Heart right ventricle (tissue), 16 donors: ENCODE measurements at regions not wholly inside any gene's neighbourhood (a gene's known extent, or its start where the extent isn't known, plus 50 kb on each side); places are given as distances from the start of the nearest gene placed in this dataset.

Experiments
- ATAC-seq, 8 donors: fragments of 200-7000 bp; cut with Tn5 transposase; one replicate each; pipeline ENCODE4 v1.9.1; 2020; ENCODE audit warnings: mild to moderate bottlenecking in 8 of 8, moderate library complexity in 8 of 8, moderate number of reproducible peaks in 1 of 8
- DNase-seq, 2 donors: peaks; one replicate each; pipeline ENCODE4 v3.0.0-alpha.2; 2020
- H3K27ac ChIP-seq, 10 donors: fragments of 200-600 bp; sonication (generic) in 2 of 10; one replicate each; pipeline versions ENCODE4 v1.5.0 to v1.8.0; 2020 to 2022; ENCODE audit warnings: mild to moderate bottlenecking in 3 of 10
- H3K27me3 ChIP-seq, 7 donors: fragments of 200-600 bp; one replicate each; pipeline ENCODE4 v1.8.0; 2021 to 2022; ENCODE audit warnings: mild to moderate bottlenecking in 2 of 7
- H3K36me3 ChIP-seq, 9 donors: fragments of 200-600 bp; sonication (generic) in 1 of 9; one replicate each; pipeline versions ENCODE4 v1.5.0 to v1.8.0; 2020 to 2022; ENCODE audit warnings: mild to moderate bottlenecking in 2 of 9
- H3K4me1 ChIP-seq, 9 donors: fragments of 200-600 bp; sonication (generic) in 1 of 9; one replicate each; pipeline versions ENCODE4 v1.5.0 to v1.8.0; 2020 to 2022; ENCODE audit warnings: mild to moderate bottlenecking in 4 of 9
- H3K4me3 ChIP-seq, 10 donors: fragments of 200-600 bp; sonication (generic) in 2 of 10; one replicate each; pipeline versions ENCODE4 v1.5.0 to v1.8.0; 2020 to 2022; ENCODE audit warnings: mild to moderate bottlenecking in 7 of 10, moderate library complexity in 2 of 10
- H3K9me3 ChIP-seq, 11 donors: fragments of 200-600 bp in 10 of 11; sonication (generic) in 2 of 11; one replicate each; pipeline versions ENCODE4 v1.5.0 to v1.8.0; 2013 to 2022; ENCODE audit warnings: mild to moderate bottlenecking in 2 of 11, control low read depth in 1 of 11, moderate library complexity in 1 of 11
- CTCF ChIP-seq, 9 donors: fragments of 200-600 bp; sonication (generic) in 2 of 9; IDR thresholded peaks; one replicate each; pipeline versions ENCODE4 v1.5.0 to v1.8.0; 2021 to 2022; ENCODE audit warnings: antibody characterized with exemption in 9 of 9, mild to moderate bottlenecking in 5 of 9, moderate library complexity in 1 of 9
- WGBS, 2 donors: extraction: QIAGEN DNeasy Blood & Tissue Kit; methylation state at CpG; one replicate each; pipeline ENCODE4 v1.1.7; 2013; ENCODE audit warnings: inconsistent platforms in 1 of 2; 5-methylcytosine and 5-hydroxymethylcytosine counted together
- intact Hi-C, 10 donors: fragments of 100-400 bp; cut with DNase I; formaldehyde crosslinking; loops; one replicate each; pipeline versions ENCODE4 v1.11.1 to v1.14.2; 2022
- donor health status: Arrhythmogenic right ventricular cardiomyopathy.
- donor health status: ischemic (EF 13 %, LVEDD 7.1; RV severe dilation, severe dysfunction).
- donor health status: healthy with polysubstance abuse.
- donor health status: DM: no; HTN: yes; CAD: no.
- donor health status: DM: no; HTN: no; CAD: no.
- donor health status: ischemic (EF 25% LVEDD 6.9; RV normal size, moderate dysfunction).
- donor health status: ischemic (EF 25% LVEDD 5.7; RV mildly dilated, moderate dysfunction).
- donor health status: healthy.
- donor health status: DM: yes; HTN: yes; CAD: no.
- donor health status: Ischemic cardiomyopathy.
- donor health status: ischemic (EF 35%, LVEDD 5.7; RV mildly dilated, moderate dysfunction).
- donor health status: nonischemic (EF 11% LVEDD 7.7; RV severe dilation, severe dysfunction).
- donor health status: DM: yes; HTN: yes; CAD: no.
- donor health status: PGD.
- donor health status: ischemic (EF 29% LVEDD 5.4; RV normal size, mild dysfunction).
- donor health status: nonischemic (EF 23%, LVEDD 6.1; RV moderate dilation, normal function).

- Histone ChIP-seq H3K9me3 (no peaks in the 10 kb centered on the region), H3K27ac (no peak overlapping the region), H3K4me3 (no peak overlapping the region), H3K4me1 (peaks cover 0 to 6% (median 2%) of the 10 kb centered on the region in 9 donors), H3K27me3 (no peaks in the 10 kb centered on the region), H3K36me3 (no peaks in the 10 kb centered on the region)
- no peak for DNase-seq
- intact Hi-C loops, result loop anchor here in 1 of 10 donors (5.0 kb wide), 1 partner anchor 205 kb away; no protein-coding TSS in a partner anchor
- no peak for ATAC-seq
- TF ChIP-seq CTCF (IDR thresholded peaks at IDR 0.05), result no peak
- 69% methylated on average over 2 of the region's 2 CpGs; no CpG with 5 or more reads in 1 of the 2 donors for WGBS, 2 donors
These were observed 112.5 kb upstream of the SERBP1 start for GRCh38 chr1:67542747-67543146.

- intact Hi-C loops, result loop anchor here in 1 of 10 donors (5.0 kb wide), 1 partner anchor 202 kb away; no protein-coding TSS in a partner anchor
- H3K4me3 ChIP-seq, result no peak overlapping the region
- no peak overlapping the region for H3K27ac ChIP-seq
- 93 to 100% methylated on average over 1 of the region's 1 CpG for WGBS, 2 donors
- no peak for TF ChIP-seq CTCF (IDR thresholded peaks at IDR 0.05)
- DNase-seq (no peak), ATAC-seq (no peak)
- H3K27me3 ChIP-seq, result no peaks in the 10 kb centered on the region
- no peaks in the 10 kb centered on the region for H3K36me3 ChIP-seq
- no peaks in the 10 kb centered on the region for H3K9me3 ChIP-seq
- peaks cover 0 to 6% (median 0%) of the 10 kb centered on the region in 9 donors for H3K4me1 ChIP-seq
These were observed 114.7 kb upstream of the SERBP1 start for GRCh38 chr1:67544921-67545320.

GRCh38 chr1:67545364-67545763, 115.2 kb upstream of the SERBP1 start:
- 88 to 96% methylated on average over 1 of the region's 1 CpG for WGBS, 2 donors
- ATAC-seq (no peak), DNase-seq (no peak)
- H3K36me3 ChIP-seq, result no peaks in the 10 kb centered on the region
- H3K4me1 ChIP-seq, result peaks cover 0 to 6% (median 0%) of the 10 kb centered on the region in 9 donors
- TF ChIP-seq CTCF (IDR thresholded peaks at IDR 0.05), result no peak
- H3K9me3 ChIP-seq, result no peaks in the 10 kb centered on the region
- H3K27me3 ChIP-seq, result no peaks in the 10 kb centered on the region
- H3K27ac ChIP-seq, result no peak overlapping the region
- intact Hi-C loops, result no loop called here
- no peak overlapping the region for H3K4me3 ChIP-seq

- H3K9me3 ChIP-seq, result no peaks in the 10 kb centered on the region
- H3K27me3 ChIP-seq, result peaks cover 0 to 3% (median 0%) of the 10 kb centered on the region in 7 donors
- WGBS, 2 donors, result 92% methylated on average over 6 of the region's 6 CpGs
- H3K4me1 ChIP-seq, result no peaks in the 10 kb centered on the region
- no peaks in the 10 kb centered on the region for H3K36me3 ChIP-seq
- no peak overlapping the region for H3K4me3 ChIP-seq
- intact Hi-C loops, result no loop called here
- H3K27ac ChIP-seq, result no peak overlapping the region
- no peak for DNase-seq
- ATAC-seq, result no peak
- no peak for TF ChIP-seq CTCF (IDR thresholded peaks at IDR 0.05)
These were observed 121.2 kb upstream of the SERBP1 start for GRCh38 chr1:67551375-67551774.
